ENCODE measurements at regions not wholly inside any gene's neighbourhood (a gene's known extent, or its start where the extent isn't known, plus 50 kb on each side); places are given as distances from the start of the nearest gene placed in this dataset.

DNA sequence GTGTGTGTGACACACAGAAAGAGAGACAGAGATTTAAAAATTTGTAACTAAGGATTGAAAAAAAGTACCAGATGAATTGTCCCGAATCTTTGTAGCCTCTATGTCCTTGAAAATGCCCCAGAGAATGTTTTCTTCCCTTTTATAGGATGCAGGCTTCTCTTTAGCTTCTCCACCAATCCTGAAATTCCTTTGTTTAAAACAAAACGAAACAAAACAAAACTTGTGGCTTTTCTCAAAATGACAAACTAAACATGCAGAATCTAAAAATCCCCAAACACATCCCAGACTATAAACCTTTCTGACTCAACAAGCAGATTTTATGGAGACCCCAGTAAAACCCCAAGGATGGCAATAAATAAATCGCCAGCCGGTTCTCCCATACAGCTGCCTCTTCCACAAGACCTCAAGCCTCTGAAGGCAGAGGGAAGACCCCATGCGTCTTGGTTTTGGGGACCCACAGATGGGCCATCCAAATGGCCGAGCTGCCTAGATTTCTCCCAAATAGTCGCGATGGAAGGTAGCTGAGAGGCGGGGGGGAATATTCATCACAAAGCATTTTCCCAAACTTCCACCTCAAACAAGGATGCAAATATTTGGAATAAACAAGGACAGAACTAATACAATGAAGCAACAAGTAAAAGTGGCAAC lies 269.5 kb upstream of the FOXF1 start:
- Mint-ChIP-seq H3K27me3 (ENCODE audit: insufficient read depth) (peaks cover 10% of the 10 kb centered on the region), H3K27ac (no peak overlapping the region)
- no peak for DNase-seq

DNA sequence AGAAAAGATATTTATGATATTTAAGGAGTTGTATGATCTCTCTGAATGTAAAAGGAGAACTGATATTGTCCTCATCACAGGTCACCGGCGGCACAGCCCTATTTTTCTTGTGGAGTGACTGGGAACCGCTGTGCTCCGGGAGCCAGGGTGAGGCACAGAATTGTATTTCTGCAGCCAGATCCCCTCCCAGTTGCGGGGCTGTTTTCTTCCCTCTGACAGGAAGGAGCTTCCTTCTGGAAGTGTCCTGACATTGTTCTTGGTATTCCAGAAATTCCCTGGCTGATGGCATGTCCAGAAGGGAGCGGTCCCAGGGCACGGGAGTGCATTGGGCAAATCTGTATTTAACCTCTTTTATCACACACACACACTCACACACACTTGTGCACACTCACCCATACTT lies 268.6 kb upstream of the FOXF1 start:
- Histone ChIP-seq H3K36me3 (ENCODE audit: control insufficient read depth, insufficient read depth, low read length) (no peaks in the 10 kb centered on the region), H3K9ac (ENCODE audit: extremely low read depth, low read length, poor library complexity, severe bottlenecking) (no peak overlapping the region), H3K27me3 (ENCODE audit: control insufficient read depth, insufficient read depth, low read length, poor library complexity, severe bottlenecking) (peaks cover 5% of the 10 kb centered on the region), H3K27ac (ENCODE audit: low read depth, low read length) (no peak overlapping the region), H3K9me3 (ENCODE audit: control insufficient read depth, low read length) (no peaks in the 10 kb centered on the region), H3K4me3 (ENCODE audit: low read length) (no peak overlapping the region), H3K4me1 (ENCODE audit: control insufficient read depth, insufficient read depth, low read length) (no peaks in the 10 kb centered on the region)
- H3K36me3 Mint-ChIP-seq (ENCODE audit: low read depth) = no peaks in the 10 kb centered on the region
- TF ChIP-seq, protein P1, sequence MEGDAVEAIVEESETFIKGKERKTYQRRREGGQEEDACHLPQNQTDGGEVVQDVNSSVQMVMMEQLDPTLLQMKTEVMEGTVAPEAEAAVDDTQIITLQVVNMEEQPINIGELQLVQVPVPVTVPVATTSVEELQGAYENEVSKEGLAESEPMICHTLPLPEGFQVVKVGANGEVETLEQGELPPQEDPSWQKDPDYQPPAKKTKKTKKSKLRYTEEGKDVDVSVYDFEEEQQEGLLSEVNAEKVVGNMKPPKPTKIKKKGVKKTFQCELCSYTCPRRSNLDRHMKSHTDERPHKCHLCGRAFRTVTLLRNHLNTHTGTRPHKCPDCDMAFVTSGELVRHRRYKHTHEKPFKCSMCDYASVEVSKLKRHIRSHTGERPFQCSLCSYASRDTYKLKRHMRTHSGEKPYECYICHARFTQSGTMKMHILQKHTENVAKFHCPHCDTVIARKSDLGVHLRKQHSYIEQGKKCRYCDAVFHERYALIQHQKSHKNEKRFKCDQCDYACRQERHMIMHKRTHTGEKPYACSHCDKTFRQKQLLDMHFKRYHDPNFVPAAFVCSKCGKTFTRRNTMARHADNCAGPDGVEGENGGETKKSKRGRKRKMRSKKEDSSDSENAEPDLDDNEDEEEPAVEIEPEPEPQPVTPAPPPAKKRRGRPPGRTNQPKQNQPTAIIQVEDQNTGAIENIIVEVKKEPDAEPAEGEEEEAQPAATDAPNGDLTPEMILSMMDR (conservative IDR thresholded peaks at IDR 0.05) = no peak
- WGBS, 2 experiments (ENCODE audit: insufficient coverage in 1 of 2, insufficient read length in 1 of 2) = 70 to 86% methylated on average over 5 to 7 of the region's 7 CpGs
- no peaks in the 10 kb centered on the region for H3K4me1 Mint-ChIP-seq
- no peak overlapping the region for H3K4me3 Mint-ChIP-seq
- DNase-seq = no peak
- peaks cover 14% of the 10 kb centered on the region for H3K27me3 Mint-ChIP-seq (ENCODE audit: insufficient read depth)
- H3K9me3 Mint-ChIP-seq = peaks cover 6% of the 10 kb centered on the region
- no peak overlapping the region for H3K27ac Mint-ChIP-seq

More for the DNA sequence above, 269.5 kb upstream of the FOXF1 start:
- no peaks in the 10 kb centered on the region for H3K9me3 ChIP-seq (ENCODE audit: control insufficient read depth, low read length)
- no peak overlapping the region for H3K4me3 Mint-ChIP-seq
- no peak overlapping the region for H3K9ac ChIP-seq (ENCODE audit: extremely low read depth, low read length, poor library complexity, severe bottlenecking)
- H3K36me3 Mint-ChIP-seq (ENCODE audit: low read depth) = no peaks in the 10 kb centered on the region
- peaks cover 5% of the 10 kb centered on the region for H3K27me3 ChIP-seq (ENCODE audit: control insufficient read depth, insufficient read depth, low read length, poor library complexity, severe bottlenecking)
- 81 to 97% methylated on average over 4 to 8 of the region's 9 CpGs for WGBS, 2 experiments (ENCODE audit: insufficient coverage in 1 of 2, insufficient read length in 1 of 2)
- TF ChIP-seq, protein P1 (conservative IDR thresholded peaks at IDR 0.05) = no peak
- no peak overlapping the region for H3K27ac ChIP-seq (ENCODE audit: low read depth, low read length)
- H3K9me3 Mint-ChIP-seq = peaks cover 6% of the 10 kb centered on the region
- H3K4me1 ChIP-seq (ENCODE audit: control insufficient read depth, insufficient read depth, low read length) = no peaks in the 10 kb centered on the region
- H3K4me1 Mint-ChIP-seq = no peaks in the 10 kb centered on the region
- no peaks in the 10 kb centered on the region for H3K36me3 ChIP-seq (ENCODE audit: control insufficient read depth, insufficient read depth, low read length)
- no peak overlapping the region for H3K4me3 ChIP-seq (ENCODE audit: low read length)

DNA sequence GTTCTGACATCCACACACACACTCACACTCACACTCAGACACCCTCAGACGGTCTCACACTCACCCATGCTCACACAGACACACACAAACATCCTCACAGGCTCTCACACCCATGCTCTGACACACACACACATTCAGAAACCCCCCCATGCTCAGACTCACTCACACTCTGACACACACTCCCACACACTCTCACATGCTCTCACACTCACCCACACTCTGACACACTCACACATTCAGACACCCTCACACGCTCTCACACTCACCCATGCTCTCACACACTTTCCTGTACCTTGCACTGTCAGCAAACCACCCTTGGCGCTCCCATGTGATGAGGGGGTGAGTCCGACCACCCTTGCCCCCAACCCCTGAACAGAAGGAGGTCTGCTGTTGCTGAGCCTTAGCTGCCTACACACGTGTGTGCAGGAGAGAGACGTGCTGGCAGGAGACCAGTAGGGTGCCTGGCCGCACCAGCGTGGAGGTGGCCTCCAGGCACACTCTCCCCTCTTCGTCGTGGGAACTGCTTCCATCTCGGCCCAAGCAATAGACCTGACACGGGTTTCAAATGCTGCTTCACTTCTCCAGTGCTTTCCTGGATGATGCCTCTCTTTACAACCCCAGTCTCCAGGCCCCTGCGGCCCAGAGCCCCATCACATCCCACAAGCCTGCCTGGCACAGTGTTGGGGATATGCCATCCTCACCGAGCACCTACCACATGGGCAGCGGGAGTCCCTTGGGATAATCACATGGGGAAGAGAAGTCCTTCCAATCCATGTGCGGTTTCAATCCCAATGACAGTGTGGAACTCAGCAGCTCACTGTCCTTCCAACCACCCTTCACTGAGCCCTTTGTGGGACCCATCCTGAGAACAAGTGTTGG lies 267.8 kb upstream of the FOXF1 start:
- Histone ChIP-seq H3K27ac (ENCODE audit: low read depth, low read length) (no peak overlapping the region), H3K27me3 (ENCODE audit: control insufficient read depth, insufficient read depth, low read length, poor library complexity, severe bottlenecking) (peaks cover 5% of the 10 kb centered on the region), H3K36me3 (ENCODE audit: control insufficient read depth, insufficient read depth, low read length) (no peaks in the 10 kb centered on the region), H3K9ac (ENCODE audit: extremely low read depth, low read length, poor library complexity, severe bottlenecking) (no peak overlapping the region), H3K4me3 (ENCODE audit: low read length) (no peak overlapping the region), H3K9me3 (ENCODE audit: control insufficient read depth, low read length) (no peaks in the 10 kb centered on the region), H3K4me1 (ENCODE audit: control insufficient read depth, insufficient read depth, low read length) (no peaks in the 10 kb centered on the region)
- no peak for DNase-seq
- WGBS, 2 experiments (ENCODE audit: insufficient coverage in 1 of 2, insufficient read length in 1 of 2) = 84 to 88% methylated on average over 7 to 16 of the region's 16 CpGs
- peaks cover 14% of the 10 kb centered on the region for H3K27me3 Mint-ChIP-seq (ENCODE audit: insufficient read depth)
- no peak overlapping the region for H3K4me3 Mint-ChIP-seq
- H3K4me1 Mint-ChIP-seq = no peaks in the 10 kb centered on the region
- H3K27ac Mint-ChIP-seq = no peak overlapping the region
- peaks cover 6% of the 10 kb centered on the region for H3K9me3 Mint-ChIP-seq
- no peaks in the 10 kb centered on the region for H3K36me3 Mint-ChIP-seq (ENCODE audit: low read depth)
- TF ChIP-seq, protein P1 (conservative IDR thresholded peaks at IDR 0.05) = no peak

Data from endodermal cell (in vitro differentiated cells).